B cell (primary cell): ENCODE measurements at regions not wholly inside any gene's neighbourhood (a gene's known extent, or its start where the extent isn't known, plus 50 kb on each side); places are given as distances from the start of the nearest gene placed in this dataset.

ENCODE experiments used
- EZH2 ChIP-seq: IDR thresholded peaks from 2 replicates; pipeline ENCODE4 v1.6.1; 2012; ENCODE audit warnings: borderline replicate concordance, low read depth, mild to moderate bottlenecking, moderate library complexity, low read length; ENCODE audit not compliant: insufficient read depth, poor library complexity, severe bottlenecking
- TF ChIP-seq, protein P1 (sequence below): fragments of 200-600 bp; IDR thresholded peaks from one replicate; pipeline ENCODE4 v1.8.0; 2022; ENCODE audit warnings: antibody characterized with exemption, mild to moderate bottlenecking

- TF ChIP-seq, protein P1, sequence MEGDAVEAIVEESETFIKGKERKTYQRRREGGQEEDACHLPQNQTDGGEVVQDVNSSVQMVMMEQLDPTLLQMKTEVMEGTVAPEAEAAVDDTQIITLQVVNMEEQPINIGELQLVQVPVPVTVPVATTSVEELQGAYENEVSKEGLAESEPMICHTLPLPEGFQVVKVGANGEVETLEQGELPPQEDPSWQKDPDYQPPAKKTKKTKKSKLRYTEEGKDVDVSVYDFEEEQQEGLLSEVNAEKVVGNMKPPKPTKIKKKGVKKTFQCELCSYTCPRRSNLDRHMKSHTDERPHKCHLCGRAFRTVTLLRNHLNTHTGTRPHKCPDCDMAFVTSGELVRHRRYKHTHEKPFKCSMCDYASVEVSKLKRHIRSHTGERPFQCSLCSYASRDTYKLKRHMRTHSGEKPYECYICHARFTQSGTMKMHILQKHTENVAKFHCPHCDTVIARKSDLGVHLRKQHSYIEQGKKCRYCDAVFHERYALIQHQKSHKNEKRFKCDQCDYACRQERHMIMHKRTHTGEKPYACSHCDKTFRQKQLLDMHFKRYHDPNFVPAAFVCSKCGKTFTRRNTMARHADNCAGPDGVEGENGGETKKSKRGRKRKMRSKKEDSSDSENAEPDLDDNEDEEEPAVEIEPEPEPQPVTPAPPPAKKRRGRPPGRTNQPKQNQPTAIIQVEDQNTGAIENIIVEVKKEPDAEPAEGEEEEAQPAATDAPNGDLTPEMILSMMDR = no peak
- no peak for TF ChIP-seq EZH2
These were observed 1964.2 kb downstream of the ARAP2 start for GRCh38 chr4:34280131-34280530.
